Epithelial cell of proximal tubule (primary cell): ENCODE measurements at regions not wholly inside any gene's neighbourhood (a gene's known extent, or its start where the extent isn't known, plus 50 kb on each side); places are given as distances from the start of the nearest gene placed in this dataset.
A peak's percentile ranks its signal among the peaks of the same experiment; 100 is the strongest.

ENCODE experiments used
- DNase-seq: peaks from one replicate; pipeline ENCODE4 v3.0.0-alpha.2; 2011; ENCODE audit warnings: low read depth
- H3K4me3 ChIP-seq: 2 replicates; pipeline ENCODE4 v1.5.1; 2011; ENCODE audit warnings: low read depth, mild to moderate bottlenecking, low read length
- TF ChIP-seq, protein P1 (sequence below): conservative IDR thresholded peaks from 2 replicates; pipeline ENCODE4 v1.5.1; 2012; ENCODE audit warnings: low read depth, mild to moderate bottlenecking, low read length

DNA sequence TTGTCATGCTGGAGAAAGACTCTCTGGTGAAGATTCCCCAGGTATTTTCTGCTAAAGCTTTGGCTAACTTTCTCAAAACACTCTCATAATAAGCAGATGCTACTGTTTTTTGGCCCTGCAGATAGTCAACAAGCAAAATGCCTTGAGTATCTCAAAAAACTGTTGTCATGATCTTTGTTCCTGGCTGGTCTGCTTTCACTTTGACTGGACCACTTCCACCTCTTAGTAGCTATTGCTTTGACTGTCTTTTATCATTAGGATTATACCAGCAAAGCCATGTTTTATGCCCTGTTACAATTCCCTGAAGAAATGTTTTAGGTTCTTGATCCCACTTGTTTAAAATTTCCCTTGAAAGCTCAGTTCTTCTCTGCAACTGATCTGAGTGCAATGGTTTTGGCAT lies 231.5 kb downstream of the SLC7A11 start:
- H3K4me3 ChIP-seq, result no peak overlapping the region
- TF ChIP-seq, protein P1, sequence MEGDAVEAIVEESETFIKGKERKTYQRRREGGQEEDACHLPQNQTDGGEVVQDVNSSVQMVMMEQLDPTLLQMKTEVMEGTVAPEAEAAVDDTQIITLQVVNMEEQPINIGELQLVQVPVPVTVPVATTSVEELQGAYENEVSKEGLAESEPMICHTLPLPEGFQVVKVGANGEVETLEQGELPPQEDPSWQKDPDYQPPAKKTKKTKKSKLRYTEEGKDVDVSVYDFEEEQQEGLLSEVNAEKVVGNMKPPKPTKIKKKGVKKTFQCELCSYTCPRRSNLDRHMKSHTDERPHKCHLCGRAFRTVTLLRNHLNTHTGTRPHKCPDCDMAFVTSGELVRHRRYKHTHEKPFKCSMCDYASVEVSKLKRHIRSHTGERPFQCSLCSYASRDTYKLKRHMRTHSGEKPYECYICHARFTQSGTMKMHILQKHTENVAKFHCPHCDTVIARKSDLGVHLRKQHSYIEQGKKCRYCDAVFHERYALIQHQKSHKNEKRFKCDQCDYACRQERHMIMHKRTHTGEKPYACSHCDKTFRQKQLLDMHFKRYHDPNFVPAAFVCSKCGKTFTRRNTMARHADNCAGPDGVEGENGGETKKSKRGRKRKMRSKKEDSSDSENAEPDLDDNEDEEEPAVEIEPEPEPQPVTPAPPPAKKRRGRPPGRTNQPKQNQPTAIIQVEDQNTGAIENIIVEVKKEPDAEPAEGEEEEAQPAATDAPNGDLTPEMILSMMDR, result no peak
- DNase-seq, result no peak

- no peak overlapping the region for H3K4me3 ChIP-seq
- DNase-seq, result no peak
- TF ChIP-seq, protein P1, result peak; percentile 55
Measured at GRCh38 chr4:138007572-138007971, 234.6 kb downstream of the SLC7A11 start.

DNA sequence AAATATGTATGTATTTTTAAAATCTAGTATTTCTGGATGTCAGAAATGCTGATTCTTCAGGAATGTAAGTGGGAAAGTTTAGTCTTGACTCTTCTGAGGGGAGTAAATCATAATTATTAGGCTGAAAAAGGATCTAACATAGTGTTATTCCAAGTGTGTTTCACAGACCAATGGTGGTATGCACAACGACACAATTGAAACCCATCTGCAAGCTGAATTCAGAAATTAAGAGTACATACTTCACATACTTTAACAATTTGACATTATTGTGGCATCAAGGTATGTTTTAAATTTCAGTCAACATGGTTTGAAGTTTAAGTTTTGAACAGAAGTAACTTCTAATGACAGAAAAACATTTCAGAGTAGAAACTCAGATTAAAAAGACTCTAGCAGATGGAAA lies 236.7 kb downstream of the SLC7A11 start:
- TF ChIP-seq, protein P1, result no peak
- DNase-seq, result no peak
- no peak overlapping the region for H3K4me3 ChIP-seq

DNA sequence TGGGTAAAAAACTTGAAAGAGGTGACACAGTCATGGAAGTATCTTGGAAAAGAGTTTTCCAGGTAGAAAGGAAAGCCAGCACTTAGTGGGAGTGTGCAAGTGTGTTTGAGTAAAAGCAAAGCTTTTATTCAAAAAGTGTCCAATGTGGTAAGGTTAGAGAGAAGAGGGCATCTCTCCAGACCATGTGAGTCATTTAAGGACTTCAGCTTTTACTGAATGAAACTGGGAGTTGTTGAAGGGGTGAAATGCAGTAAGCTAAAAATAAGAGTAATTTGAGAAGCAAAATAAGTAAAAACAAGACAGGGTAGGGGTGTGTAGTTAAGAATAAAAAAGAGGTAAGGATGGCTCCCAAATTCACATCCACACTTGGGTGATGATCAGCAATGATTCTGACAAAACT lies 238.9 kb downstream of the SLC7A11 start:
- no peak for DNase-seq
- TF ChIP-seq, protein P1, result no peak

GRCh38 chr4:137998666-137999429 lies 243.3 kb downstream of the SLC7A11 start:
- TF ChIP-seq, protein P1, result no peak
- DNase-seq, result peak; percentile 15
- no peak overlapping the region for H3K4me3 ChIP-seq

More for the DNA sequence above, 238.9 kb downstream of the SLC7A11 start:
- no peak overlapping the region for H3K4me3 ChIP-seq

DNA sequence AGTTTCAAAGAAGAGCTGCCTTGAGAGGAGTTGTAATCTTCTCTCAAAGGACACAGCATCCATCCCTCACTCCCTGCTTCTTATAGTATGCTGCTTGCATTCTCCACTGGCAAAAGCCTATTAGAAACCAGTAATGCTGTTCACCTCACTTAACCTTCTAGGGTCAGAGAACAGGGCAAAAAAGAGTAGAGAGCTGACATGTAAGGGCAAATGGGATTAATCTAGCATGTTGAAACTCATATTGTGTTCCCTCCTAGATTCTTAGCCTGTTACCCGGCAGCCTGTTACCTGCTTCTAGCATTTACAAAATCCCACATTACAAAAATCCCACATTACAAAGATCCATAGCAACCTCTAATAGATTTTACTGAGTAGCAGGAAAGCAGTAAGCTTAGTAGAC lies 244.7 kb downstream of the SLC7A11 start:
- TF ChIP-seq, protein P1, result no peak
- DNase-seq, result no peak

GRCh38 chr4:137994853-137995252 lies 247.3 kb downstream of the SLC7A11 start:
- DNase-seq, result peak; percentile 51
- TF ChIP-seq, protein P1, result no peak
- no peak overlapping the region for H3K4me3 ChIP-seq

More for the DNA sequence above, 244.7 kb downstream of the SLC7A11 start:
- H3K4me3 ChIP-seq, result no peak overlapping the region
